Fibroblast of lung (primary cell): ENCODE measurements at regions not wholly inside any gene's neighbourhood (a gene's known extent, or its start where the extent isn't known, plus 50 kb on each side); places are given as distances from the start of the nearest gene placed in this dataset.

Experiments used
- DNase-seq, 2 donors: peaks; one replicate each; pipeline versions ENCODE4 v3.0.0 to v3.0.0-alpha.2; 2010; ENCODE audit warnings: low read depth in 2 of 2
- H2AFZ ChIP-seq: 2 replicates; pipeline ENCODE4 v1.5.1; 2012; ENCODE audit warnings: low read length, control low read depth, inconsistent platforms
- H3K27ac ChIP-seq: 2 replicates; pipeline ENCODE4 v1.5.1; 2011; ENCODE audit warnings: low read length, control low read depth; ENCODE audit not compliant: insufficient read depth
- H3K27me3 ChIP-seq: 2 replicates; pipeline ENCODE4 v1.5.1; 2011; ENCODE audit warnings: mild to moderate bottlenecking, low read length; ENCODE audit not compliant: control insufficient read depth, insufficient read depth
- H3K36me3 ChIP-seq: 2 replicates; pipeline ENCODE4 v1.5.1; 2011; ENCODE audit warnings: low read length; ENCODE audit not compliant: control insufficient read depth, insufficient read depth
- H3K4me1 ChIP-seq: 2 replicates; pipeline ENCODE4 v1.5.1; 2011; ENCODE audit warnings: low read length; ENCODE audit not compliant: control insufficient read depth, insufficient read depth; ENCODE audit errors: extremely low read depth
- H3K4me2 ChIP-seq: 2 replicates; pipeline ENCODE4 v1.5.1; 2011; ENCODE audit warnings: low read length, control low read depth; ENCODE audit not compliant: insufficient read depth; ENCODE audit errors: extremely low read depth
- H3K4me3 ChIP-seq, 4 experiments: fragments of 200-600 bp in 1 of 4; sonication (generic) in 1 of 4; replicated peaks in 1 of 4; 2 replicates each; pipeline ENCODE4 v1.5.1; 2011 to 2016; ENCODE audit warnings: low read length in 4 of 4, low read depth in 3 of 4, mild to moderate bottlenecking in 3 of 4, control low read depth in 2 of 4, inconsistent platforms in 1 of 4, mixed read lengths in 1 of 4; ENCODE audit not compliant: insufficient read depth in 1 of 4; ENCODE audit errors: control extremely low read depth in 1 of 4
- H3K79me2 ChIP-seq: 2 replicates; pipeline ENCODE4 v1.5.1; 2012; ENCODE audit warnings: mild to moderate bottlenecking, low read length, inconsistent platforms; ENCODE audit not compliant: control insufficient read depth, insufficient read depth
- H3K9ac ChIP-seq: 2 replicates; pipeline ENCODE4 v1.5.1; 2011; ENCODE audit warnings: mild to moderate bottlenecking, low read length, control low read depth; ENCODE audit not compliant: insufficient read depth
- H3K9me3 ChIP-seq: 2 replicates; pipeline ENCODE4 v1.5.1; 2012; ENCODE audit warnings: low read depth, low read length; ENCODE audit not compliant: control insufficient read depth, insufficient read depth
- H4K20me1 ChIP-seq: 2 replicates; pipeline ENCODE4 v1.5.1; 2011; ENCODE audit warnings: low read length; ENCODE audit not compliant: control insufficient read depth, insufficient read depth; ENCODE audit errors: extremely low read depth
- EZH2 ChIP-seq: IDR thresholded peaks from 2 replicates; pipeline ENCODE4 v1.5.1; 2012; ENCODE audit warnings: low read length, control low read depth, mild to moderate bottlenecking; ENCODE audit errors: missing control alignments
- TF ChIP-seq, protein P1 (sequence below), 2 donors: IDR thresholded peaks in 1 of 2; conservative IDR thresholded peaks in 1 of 2; 1 replicate in 1 of 2; 2 replicates in 1 of 2; pipeline ENCODE4 v1.5.1; 2011 to 2012; ENCODE audit warnings: low read length in 2 of 2, control low read depth in 1 of 2, inconsistent platforms in 1 of 2, low read depth in 1 of 2, mild to moderate bottlenecking in 1 of 2

DNA sequence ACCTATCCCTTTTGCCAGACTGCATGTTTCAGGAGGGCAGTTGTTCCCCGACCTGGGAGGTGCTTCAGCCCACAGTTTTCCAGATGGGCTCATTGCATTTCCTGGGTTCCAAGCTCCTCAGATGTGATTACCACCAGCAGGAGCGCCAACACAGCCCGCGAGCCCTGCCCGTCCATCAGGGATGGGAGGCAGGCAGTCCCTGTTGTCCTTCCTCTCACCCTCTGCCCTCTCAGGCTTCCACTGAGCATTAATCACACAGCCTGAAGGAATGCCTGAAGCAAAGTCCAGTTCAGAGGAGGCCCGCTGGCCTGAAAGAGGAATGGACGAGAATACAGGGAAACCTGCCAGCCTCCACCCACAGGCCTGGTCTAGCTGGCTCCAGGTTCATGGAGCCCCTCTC is 256.3 kb upstream of the SDK2 start:
- Histone ChIP-seq H3K9me3 (no peaks in the 10 kb centered on the region), H3K4me3 (no peak overlapping the region), H4K20me1 (no peaks in the 10 kb centered on the region), H3K4me2 (no peak overlapping the region), H3K79me2 (no peaks in the 10 kb centered on the region), H3K4me1 (no peaks in the 10 kb centered on the region), H2AFZ (no peak overlapping the region), H3K27ac (no peak overlapping the region), H3K9ac (no peak overlapping the region), H3K27me3 (no peaks in the 10 kb centered on the region), H3K36me3 (no peaks in the 10 kb centered on the region)
- no peak for DNase-seq
- TF ChIP-seq, protein P1, sequence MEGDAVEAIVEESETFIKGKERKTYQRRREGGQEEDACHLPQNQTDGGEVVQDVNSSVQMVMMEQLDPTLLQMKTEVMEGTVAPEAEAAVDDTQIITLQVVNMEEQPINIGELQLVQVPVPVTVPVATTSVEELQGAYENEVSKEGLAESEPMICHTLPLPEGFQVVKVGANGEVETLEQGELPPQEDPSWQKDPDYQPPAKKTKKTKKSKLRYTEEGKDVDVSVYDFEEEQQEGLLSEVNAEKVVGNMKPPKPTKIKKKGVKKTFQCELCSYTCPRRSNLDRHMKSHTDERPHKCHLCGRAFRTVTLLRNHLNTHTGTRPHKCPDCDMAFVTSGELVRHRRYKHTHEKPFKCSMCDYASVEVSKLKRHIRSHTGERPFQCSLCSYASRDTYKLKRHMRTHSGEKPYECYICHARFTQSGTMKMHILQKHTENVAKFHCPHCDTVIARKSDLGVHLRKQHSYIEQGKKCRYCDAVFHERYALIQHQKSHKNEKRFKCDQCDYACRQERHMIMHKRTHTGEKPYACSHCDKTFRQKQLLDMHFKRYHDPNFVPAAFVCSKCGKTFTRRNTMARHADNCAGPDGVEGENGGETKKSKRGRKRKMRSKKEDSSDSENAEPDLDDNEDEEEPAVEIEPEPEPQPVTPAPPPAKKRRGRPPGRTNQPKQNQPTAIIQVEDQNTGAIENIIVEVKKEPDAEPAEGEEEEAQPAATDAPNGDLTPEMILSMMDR (conservative IDR thresholded peaks at IDR 0.05 in 1 of 2, IDR thresholded peaks at IDR 0.05 in 1 of 2; ENCODE audit: low read depth in 1 of 2, low read length in 2 of 2): no peak
- TF ChIP-seq EZH2: no peak

DNA sequence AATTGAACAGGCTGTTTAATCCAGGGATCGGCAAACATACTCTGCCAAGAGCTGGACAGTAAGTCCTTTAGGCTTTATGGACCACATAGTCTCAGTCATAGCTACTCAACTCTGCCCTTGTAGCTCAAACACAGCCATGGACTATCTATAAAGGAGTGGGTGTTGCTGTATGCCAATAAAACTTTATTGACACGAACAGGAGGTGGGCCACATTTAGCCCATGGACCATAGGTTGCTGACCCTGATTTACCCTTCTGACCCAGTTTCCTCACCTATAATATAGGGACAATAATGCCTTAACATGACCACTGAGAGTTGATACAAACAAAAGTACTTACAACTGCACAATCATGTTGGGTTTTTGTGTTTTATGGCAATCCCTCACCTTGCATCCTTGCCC is 257.0 kb upstream of the SDK2 start:
- no peaks in the 10 kb centered on the region for H3K79me2 ChIP-seq
- no peaks in the 10 kb centered on the region for H3K9me3 ChIP-seq
- no peaks in the 10 kb centered on the region for H3K4me1 ChIP-seq
- H3K9ac ChIP-seq: no peak overlapping the region
- H3K4me3 ChIP-seq: no peak overlapping the region
- H3K36me3 ChIP-seq: no peaks in the 10 kb centered on the region
- no peaks in the 10 kb centered on the region for H3K27me3 ChIP-seq
- H4K20me1 ChIP-seq: no peaks in the 10 kb centered on the region
- DNase-seq: no peak
- TF ChIP-seq EZH2: no peak
- TF ChIP-seq, protein P1 (conservative IDR thresholded peaks at IDR 0.05 in 1 of 2, IDR thresholded peaks at IDR 0.05 in 1 of 2; ENCODE audit: low read depth in 1 of 2, low read length in 2 of 2): no peak
- H3K27ac ChIP-seq: no peak overlapping the region
- H3K4me2 ChIP-seq: no peak overlapping the region
- no peak overlapping the region for H2AFZ ChIP-seq

DNA sequence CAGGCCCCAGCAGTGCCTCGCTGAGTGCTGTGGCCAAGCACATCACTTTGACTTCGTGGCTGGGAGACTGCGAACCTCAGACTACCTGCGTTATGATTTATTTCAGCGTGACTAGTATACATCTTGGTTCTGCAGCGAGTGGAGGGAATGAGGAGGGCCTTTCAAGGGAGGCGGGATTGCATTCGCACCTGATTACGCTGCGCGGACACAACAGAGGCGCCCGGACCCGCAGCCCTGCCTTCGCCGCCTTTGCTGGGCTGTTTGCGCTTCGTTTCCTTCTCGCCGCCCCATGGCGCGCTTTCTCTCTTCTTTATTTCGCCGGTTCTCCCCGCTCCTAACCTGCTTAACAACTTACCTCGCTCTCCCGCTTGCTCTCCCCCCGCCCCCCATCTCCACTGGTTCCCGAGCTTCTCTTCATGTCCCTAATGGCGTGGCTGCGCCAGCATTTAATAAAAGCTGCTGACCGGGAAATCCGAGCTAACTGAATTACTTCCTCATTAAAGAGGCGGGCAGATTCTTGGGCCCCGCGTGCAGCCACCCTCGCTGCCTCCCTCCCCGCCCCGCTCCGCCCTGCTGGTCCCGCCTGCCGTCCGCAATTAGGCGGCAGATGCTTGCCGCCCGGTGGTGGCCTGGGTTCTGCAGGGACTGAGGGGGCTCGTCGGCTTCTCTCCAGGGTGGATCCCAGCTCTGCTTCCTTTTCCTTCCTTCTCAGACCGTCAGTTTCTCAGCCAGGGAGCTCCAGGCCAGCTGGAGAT is 257.6 kb upstream of the SDK2 start:
- Histone ChIP-seq H2AFZ (no peak overlapping the region), H3K4me2 (no peak overlapping the region), H3K9me3 (no peaks in the 10 kb centered on the region), H3K27me3 (no peaks in the 10 kb centered on the region), H3K36me3 (no peaks in the 10 kb centered on the region), H3K9ac (no peak overlapping the region), H3K4me1 (no peaks in the 10 kb centered on the region), H3K27ac (no peak overlapping the region), H3K79me2 (no peaks in the 10 kb centered on the region), H3K4me3 (peak overlapping the region in 1 of 4 experiments; percentile 12), H4K20me1 (no peaks in the 10 kb centered on the region)
- no peak for TF ChIP-seq EZH2
- TF ChIP-seq, protein P1 (conservative IDR thresholded peaks at IDR 0.05 in 1 of 2, IDR thresholded peaks at IDR 0.05 in 1 of 2; ENCODE audit: low read depth in 1 of 2, low read length in 2 of 2): no peak
- no peak for DNase-seq
